ENCODE measurements at regions not wholly inside any gene's neighbourhood (a gene's known extent, or its start where the extent isn't known, plus 50 kb on each side); places are given as distances from the start of the nearest gene placed in this dataset.

- H2AFZ ChIP-seq (ENCODE audit: low read depth) = no peak overlapping the region
- H3K27me3 ChIP-seq (ENCODE audit: insufficient read depth, low read depth) = no peaks in the 10 kb centered on the region
- no peak overlapping the region for H3K4me2 ChIP-seq
- H3K9ac ChIP-seq = no peak overlapping the region
- H3K4me3 ChIP-seq (IDR thresholded peaks at IDR 0.05; ENCODE audit: insufficient read depth, low read depth, low read length) = no peak overlapping the region
- no peaks in the 10 kb centered on the region for H3K4me1 ChIP-seq (ENCODE audit: low read depth, poor library complexity, severe bottlenecking)
- no peaks in the 10 kb centered on the region for H3K36me3 ChIP-seq (ENCODE audit: insufficient read depth)
- H3K27ac ChIP-seq = no peak overlapping the region
- no peaks in the 10 kb centered on the region for H4K20me1 ChIP-seq (ENCODE audit: insufficient read depth)
- TF ChIP-seq, protein P1, sequence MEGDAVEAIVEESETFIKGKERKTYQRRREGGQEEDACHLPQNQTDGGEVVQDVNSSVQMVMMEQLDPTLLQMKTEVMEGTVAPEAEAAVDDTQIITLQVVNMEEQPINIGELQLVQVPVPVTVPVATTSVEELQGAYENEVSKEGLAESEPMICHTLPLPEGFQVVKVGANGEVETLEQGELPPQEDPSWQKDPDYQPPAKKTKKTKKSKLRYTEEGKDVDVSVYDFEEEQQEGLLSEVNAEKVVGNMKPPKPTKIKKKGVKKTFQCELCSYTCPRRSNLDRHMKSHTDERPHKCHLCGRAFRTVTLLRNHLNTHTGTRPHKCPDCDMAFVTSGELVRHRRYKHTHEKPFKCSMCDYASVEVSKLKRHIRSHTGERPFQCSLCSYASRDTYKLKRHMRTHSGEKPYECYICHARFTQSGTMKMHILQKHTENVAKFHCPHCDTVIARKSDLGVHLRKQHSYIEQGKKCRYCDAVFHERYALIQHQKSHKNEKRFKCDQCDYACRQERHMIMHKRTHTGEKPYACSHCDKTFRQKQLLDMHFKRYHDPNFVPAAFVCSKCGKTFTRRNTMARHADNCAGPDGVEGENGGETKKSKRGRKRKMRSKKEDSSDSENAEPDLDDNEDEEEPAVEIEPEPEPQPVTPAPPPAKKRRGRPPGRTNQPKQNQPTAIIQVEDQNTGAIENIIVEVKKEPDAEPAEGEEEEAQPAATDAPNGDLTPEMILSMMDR (conservative IDR thresholded peaks at IDR 0.05; ENCODE audit: low read depth, low read length) = no peak
- H3K79me2 ChIP-seq (ENCODE audit: insufficient read depth, low read depth) = no peaks in the 10 kb centered on the region
Measured at GRCh38 chrX:38861489-38861888, 60.2 kb downstream of the MID1IP1 start.

GRCh38 chrX:38862100-38862499 lies 60.8 kb downstream of the MID1IP1 start:
- no peaks in the 10 kb centered on the region for H3K79me2 ChIP-seq (ENCODE audit: insufficient read depth, low read depth)
- no peaks in the 10 kb centered on the region for H4K20me1 ChIP-seq (ENCODE audit: insufficient read depth)
- no peak overlapping the region for H3K4me2 ChIP-seq
- TF ChIP-seq, protein P1 (conservative IDR thresholded peaks at IDR 0.05; ENCODE audit: low read depth, low read length) = no peak
- H3K36me3 ChIP-seq (ENCODE audit: insufficient read depth) = no peaks in the 10 kb centered on the region
- no peak overlapping the region for H3K27ac ChIP-seq
- H2AFZ ChIP-seq (ENCODE audit: low read depth) = no peak overlapping the region
- H3K4me1 ChIP-seq (ENCODE audit: low read depth, poor library complexity, severe bottlenecking) = no peaks in the 10 kb centered on the region
- no peak overlapping the region for H3K4me3 ChIP-seq (IDR thresholded peaks at IDR 0.05; ENCODE audit: insufficient read depth, low read depth, low read length)
- H3K27me3 ChIP-seq (ENCODE audit: insufficient read depth, low read depth) = no peaks in the 10 kb centered on the region
- H3K9ac ChIP-seq = no peak overlapping the region

- Histone ChIP-seq H3K4me1 (ENCODE audit: low read depth, poor library complexity, severe bottlenecking) (no peaks in the 10 kb centered on the region), H3K27me3 (ENCODE audit: insufficient read depth, low read depth) (no peaks in the 10 kb centered on the region), H2AFZ (ENCODE audit: low read depth) (no peak overlapping the region), H3K9ac (no peak overlapping the region), H3K79me2 (ENCODE audit: insufficient read depth, low read depth) (no peaks in the 10 kb centered on the region), H3K4me3 (IDR thresholded peaks at IDR 0.05; ENCODE audit: insufficient read depth, low read depth, low read length) (no peak overlapping the region), H3K27ac (no peak overlapping the region), H4K20me1 (ENCODE audit: insufficient read depth) (no peaks in the 10 kb centered on the region), H3K4me2 (no peak overlapping the region), H3K36me3 (ENCODE audit: insufficient read depth) (no peaks in the 10 kb centered on the region)
- TF ChIP-seq, protein P1 (conservative IDR thresholded peaks at IDR 0.05; ENCODE audit: low read depth, low read length) = no peak
Measured at GRCh38 chrX:38864165-38864564, 62.9 kb downstream of the MID1IP1 start.

GRCh38 chrX:38868321-38868720 lies 67.1 kb downstream of the MID1IP1 start:
- Histone ChIP-seq H3K4me1 (ENCODE audit: low read depth, poor library complexity, severe bottlenecking) (no peaks in the 10 kb centered on the region), H3K79me2 (ENCODE audit: insufficient read depth, low read depth) (no peaks in the 10 kb centered on the region), H2AFZ (ENCODE audit: low read depth) (no peak overlapping the region), H3K27me3 (ENCODE audit: insufficient read depth, low read depth) (no peaks in the 10 kb centered on the region), H3K4me3 (IDR thresholded peaks at IDR 0.05; ENCODE audit: insufficient read depth, low read depth, low read length) (no peak overlapping the region), H3K36me3 (ENCODE audit: insufficient read depth) (no peaks in the 10 kb centered on the region), H3K4me2 (no peak overlapping the region), H3K27ac (no peak overlapping the region), H4K20me1 (ENCODE audit: insufficient read depth) (no peaks in the 10 kb centered on the region), H3K9ac (no peak overlapping the region)
- TF ChIP-seq, protein P1 (conservative IDR thresholded peaks at IDR 0.05; ENCODE audit: low read depth, low read length) = no peak
